ENCODE measurements at regions not wholly inside any gene's neighbourhood (a gene's known extent, or its start where the extent isn't known, plus 50 kb on each side); places are given as distances from the start of the nearest gene placed in this dataset.

GRCh38 chr3:76965122-76965725, 74.7 kb upstream of the ROBO2 start:
- no peak for DNase-seq (ENCODE audit: low spot score in 2 of 2)
- no peaks in the 10 kb centered on the region for H3K9me3 ChIP-seq
- H3K4me3 ChIP-seq: no peak overlapping the region
- intact Hi-C loops (cut with DNase I): no loop called here
- TF ChIP-seq CTCF (IDR thresholded peaks at IDR 0.05): no peak
- H3K4me1 ChIP-seq: no peaks in the 10 kb centered on the region
- H3K36me3 ChIP-seq: no peaks in the 10 kb centered on the region
- H3K27me3 ChIP-seq: no peaks in the 10 kb centered on the region
- no peak overlapping the region for H3K27ac ChIP-seq

GRCh38 chr3:76969471-76969870, 70.4 kb upstream of the ROBO2 start:
- intact Hi-C loops (cut with DNase I): no loop called here
- Histone ChIP-seq H3K27ac (no peak overlapping the region), H3K27me3 (no peaks in the 10 kb centered on the region), H3K4me3 (no peak overlapping the region), H3K9me3 (no peaks in the 10 kb centered on the region), H3K4me1 (no peaks in the 10 kb centered on the region), H3K36me3 (no peaks in the 10 kb centered on the region)
- DNase-seq (ENCODE audit: low spot score in 2 of 2): no peak
- no peak for TF ChIP-seq CTCF (IDR thresholded peaks at IDR 0.05)

GRCh38 chr3:76969996-76970615, 69.8 kb upstream of the ROBO2 start:
- DNase-seq (ENCODE audit: low spot score in 2 of 2): no peak
- intact Hi-C loops (cut with DNase I): no loop called here
- Histone ChIP-seq H3K4me1 (no peaks in the 10 kb centered on the region), H3K9me3 (no peaks in the 10 kb centered on the region), H3K27ac (no peak overlapping the region), H3K27me3 (no peaks in the 10 kb centered on the region), H3K36me3 (no peaks in the 10 kb centered on the region), H3K4me3 (no peak overlapping the region)
- no peak for TF ChIP-seq CTCF (IDR thresholded peaks at IDR 0.05)

- H3K36me3 ChIP-seq: no peaks in the 10 kb centered on the region
- intact Hi-C loops (cut with DNase I): no loop called here
- no peak for TF ChIP-seq CTCF (IDR thresholded peaks at IDR 0.05)
Measured at GRCh38 chr3:76972624-76973296, 67.1 kb upstream of the ROBO2 start.

GRCh38 chr3:76976996-76977395, 62.9 kb upstream of the ROBO2 start:
- H3K9me3 ChIP-seq: no peaks in the 10 kb centered on the region
- no peak overlapping the region for H3K4me3 ChIP-seq
- H3K27ac ChIP-seq: no peak overlapping the region
- intact Hi-C loops (cut with DNase I): no loop called here
- H3K27me3 ChIP-seq: no peaks in the 10 kb centered on the region
- TF ChIP-seq CTCF (IDR thresholded peaks at IDR 0.05): no peak
- H3K36me3 ChIP-seq: no peaks in the 10 kb centered on the region
- H3K4me1 ChIP-seq: no peaks in the 10 kb centered on the region
- no peak for DNase-seq (ENCODE audit: low spot score in 2 of 2)

More at GRCh38 chr3:76972624-76973296, 67.1 kb upstream of the ROBO2 start:
- Histone ChIP-seq H3K27ac (no peak overlapping the region), H3K9me3 (no peaks in the 10 kb centered on the region), H3K4me1 (no peaks in the 10 kb centered on the region), H3K4me3 (no peak overlapping the region), H3K27me3 (no peaks in the 10 kb centered on the region)
- no peak for DNase-seq (ENCODE audit: low spot score in 2 of 2)

Measured in ascending aorta (tissue), 2 donors.